H1 (cell line): ENCODE measurements at regions not wholly inside any gene's neighbourhood (a gene's known extent, or its start where the extent isn't known, plus 50 kb on each side); places are given as distances from the start of the nearest gene placed in this dataset.

Experiments used
- CTCF ChIA-PET: fragments of 300-600 bp; sonication (Branson Sonifier 250); formaldehyde crosslinking; loops from one replicate; lab custom pipeline; 2021; ENCODE audit not compliant: partially characterized antibody; lab: Charles Lee
- POLR2A ChIA-PET: fragments of 300-600 bp; sonication (Branson Sonifier 250); formaldehyde crosslinking; loops from one replicate; lab custom pipeline; 2021; ENCODE audit warnings: inconsistent platforms; ENCODE audit not compliant: partially characterized antibody; lab: Charles Lee
- DNase-seq, 2 experiments: peaks; one replicate each; pipeline versions ENCODE4 v3.0.0 to v3.0.0-alpha.2; 2010 to 2022; ENCODE audit warnings: low spot score in 2 of 2, low read depth in 1 of 2, mixed read lengths in 1 of 2
- FAIRE-seq: peaks from 2 replicates; lab custom pipeline; 2011; peaks lifted over from hg19 to GRCh38; lab: Jason Lieb, UNC
- H2AFZ ChIP-seq: 2 replicates; pipeline ENCODE4 v1.8.1; 2012; ENCODE audit warnings: low read length, inconsistent platforms
- H2AK5ac ChIP-seq: 2 replicates; pipeline ENCODE4 v1.6.1; 2013; ENCODE audit warnings: low read depth, low read length
- H2BK120ac ChIP-seq: replicated peaks from 2 replicates; pipeline ENCODE3; 2013; ENCODE audit warnings: low read depth, low read length, inconsistent platforms
- H2BK12ac ChIP-seq: 2 replicates; pipeline ENCODE4 v1.6.1; 2013; ENCODE audit warnings: low read depth, low read length
- H2BK15ac ChIP-seq: 2 replicates; pipeline ENCODE4 v1.6.1; 2013; ENCODE audit warnings: low read length
- H2BK20ac ChIP-seq: 2 replicates; pipeline ENCODE4 v1.6.1; 2013; ENCODE audit warnings: low read length
- H2BK5ac ChIP-seq: 2 replicates; pipeline ENCODE4 v1.6.1; 2013; ENCODE audit warnings: low read depth, low read length
- H3K14ac ChIP-seq: 2 replicates; pipeline ENCODE4 v1.6.1; 2013; ENCODE audit warnings: inconsistent platforms; ENCODE audit not compliant: insufficient read length
- H3K18ac ChIP-seq: 2 replicates; pipeline ENCODE4 v1.6.1; 2013; ENCODE audit warnings: low read length; ENCODE audit errors: extremely low read depth
- H3K23ac ChIP-seq: 2 replicates; pipeline ENCODE4 v1.6.1; 2013; ENCODE audit warnings: inconsistent platforms; ENCODE audit not compliant: insufficient read length
- H3K23me2 ChIP-seq: 2 replicates; pipeline ENCODE4 v1.6.1; 2013; ENCODE audit warnings: low read depth, low read length
- H3K27ac ChIP-seq: 2 replicates; pipeline ENCODE4 v1.6.1; 2011; ENCODE audit warnings: low read depth, low read length, inconsistent platforms
- H3K27me3 ChIP-seq, 4 experiments: replicated peaks in 1 of 4; 1 replicate in 1 of 4; 2 replicates in 3 of 4; pipeline versions ENCODE4 v1.6.1 to v1.8.1; 2011 to 2013; ENCODE audit warnings: low read length in 3 of 4, mild to moderate bottlenecking in 3 of 4, inconsistent platforms in 2 of 4, mixed read lengths in 2 of 4, moderate library complexity in 1 of 4; ENCODE audit not compliant: control insufficient read depth in 3 of 4, insufficient read depth in 3 of 4; ENCODE audit errors: extremely low read depth in 1 of 4
- H3K36me3 ChIP-seq, 4 experiments: 2 replicates each; pipeline versions ENCODE4 v1.6.1 to v1.8.1; 2011 to 2013; ENCODE audit warnings: mild to moderate bottlenecking in 4 of 4, low read length in 3 of 4, moderate library complexity in 2 of 4, control low read depth in 1 of 4, inconsistent platforms in 1 of 4; ENCODE audit not compliant: insufficient read depth in 4 of 4, control insufficient read depth in 2 of 4
- H3K4ac ChIP-seq: replicated peaks from 2 replicates; pipeline ENCODE3; 2013; ENCODE audit warnings: low read length, low read depth, mixed read lengths, inconsistent platforms; ENCODE audit not compliant: insufficient read length
- H3K4me1 ChIP-seq, 4 experiments: replicated peaks in 1 of 4; 1 replicate in 1 of 4; 2 replicates in 3 of 4; pipeline versions ENCODE4 v1.6.1 to v1.8.1; 2011 to 2013; ENCODE audit warnings: low read length in 3 of 4, inconsistent platforms in 2 of 4, mixed read lengths in 1 of 4; ENCODE audit not compliant: insufficient read depth in 4 of 4, control insufficient read depth in 3 of 4
- H3K4me2 ChIP-seq, 2 experiments: 2 replicates each; pipeline versions ENCODE4 v1.6.1 to v1.8.1; 2011 to 2013; ENCODE audit warnings: low read depth in 2 of 2, low read length in 2 of 2, control low read depth in 1 of 2, inconsistent platforms in 1 of 2, mild to moderate bottlenecking in 1 of 2; ENCODE audit not compliant: insufficient read depth in 1 of 2
- H3K4me3 ChIP-seq, 4 experiments: fragments of 200-600, 300-600 bp in 1 of 4; sonication (generic), shearing (Covaris generic), sonication (Bioruptor Twin) in 1 of 4; 2 replicates each; pipeline versions ENCODE4 v1.5.1 to v1.8.1; 2011 to 2016; ENCODE audit warnings: low read length in 4 of 4, low read depth in 3 of 4, control low read depth in 2 of 4, inconsistent platforms in 2 of 4, mild to moderate bottlenecking in 2 of 4, mixed read lengths in 1 of 4, moderate library complexity in 1 of 4; ENCODE audit not compliant: insufficient read depth in 2 of 4; ENCODE audit errors: extremely low read depth in 1 of 4
- H3K56ac ChIP-seq: replicated peaks from 2 replicates; pipeline ENCODE3; 2013; ENCODE audit warnings: low read depth, mild to moderate bottlenecking, mixed read lengths, low read length, inconsistent platforms; ENCODE audit not compliant: insufficient read length
- H3K79me1 ChIP-seq: 2 replicates; pipeline ENCODE4 v1.6.1; 2013; ENCODE audit warnings: low read depth, low read length, control low read depth
- H3K79me2 ChIP-seq, 2 experiments: 2 replicates each; pipeline versions ENCODE4 v1.6.1 to v1.8.1; 2012 to 2013; ENCODE audit warnings: low read length in 2 of 2, mild to moderate bottlenecking in 2 of 2, inconsistent platforms in 1 of 2; ENCODE audit not compliant: insufficient read depth in 2 of 2, control insufficient read depth in 1 of 2
- H3K9ac ChIP-seq, 4 experiments: replicated peaks in 1 of 4; 1 replicate in 1 of 4; 2 replicates in 3 of 4; pipeline versions ENCODE4 v1.6.1 to v1.8.1; 2011 to 2013; ENCODE audit warnings: low read depth in 3 of 4, low read length in 3 of 4, control low read depth in 2 of 4, mild to moderate bottlenecking in 2 of 4, moderate library complexity in 2 of 4, inconsistent platforms in 1 of 4; ENCODE audit errors: extremely low read depth in 1 of 4
- H3K9me3 ChIP-seq, 2 experiments: 2 replicates each; pipeline versions ENCODE4 v1.6.1 to v1.8.1; 2012 to 2013; ENCODE audit warnings: mild to moderate bottlenecking in 2 of 2, moderate library complexity in 2 of 2, control low read depth in 1 of 2, inconsistent platforms in 1 of 2, low read depth in 1 of 2, low read length in 1 of 2, mixed read lengths in 1 of 2; ENCODE audit not compliant: insufficient read depth in 2 of 2
- H4K20me1 ChIP-seq, 2 experiments: replicated peaks in 1 of 2; 2 replicates each; pipeline versions ENCODE3 to v1.8.1; 2011 to 2013; ENCODE audit warnings: inconsistent platforms in 2 of 2, low read length in 2 of 2, mild to moderate bottlenecking in 1 of 2; ENCODE audit not compliant: insufficient read depth in 2 of 2, control insufficient read depth in 1 of 2
- H4K5ac ChIP-seq: 2 replicates; pipeline ENCODE4 v1.6.1; 2013; ENCODE audit warnings: low read length, low read depth, mixed read lengths, inconsistent platforms; ENCODE audit not compliant: insufficient read length
- H4K8ac ChIP-seq: 2 replicates; pipeline ENCODE4 v1.8.0; 2013; ENCODE audit warnings: mild to moderate bottlenecking, moderate library complexity, low read length, inconsistent platforms; ENCODE audit not compliant: insufficient read depth; ENCODE audit errors: extremely low read depth
- H4K91ac ChIP-seq: replicated peaks from 2 replicates; pipeline ENCODE3; 2013; ENCODE audit warnings: low read length, mixed read lengths, inconsistent platforms; ENCODE audit not compliant: insufficient read length
- CBX5 ChIP-seq: fragments of 300-800, 300-1000 bp; sonication (generic); IDR thresholded peaks from 2 replicates; pipeline ENCODE4 v1.7.1; 2016; ENCODE audit warnings: antibody characterized with exemption, low read length, low read depth
- CHD2 ChIP-seq: IDR thresholded peaks from 2 replicates; pipeline ENCODE4 v1.6.1; 2012; ENCODE audit warnings: low read length, improper control_type of control experiment
- EGR1 ChIP-seq: IDR thresholded peaks from 2 replicates; pipeline ENCODE4 v1.6.1; 2011; ENCODE audit warnings: low read depth, low read length, borderline replicate concordance
- KDM1A ChIP-seq: fragments of 200-600, 300-600 bp; sonication (generic); IDR thresholded peaks from 2 replicates; pipeline ENCODE4 v1.7.1; 2016; ENCODE audit warnings: mild to moderate bottlenecking, low read length, borderline replicate concordance
- KDM5A ChIP-seq: fragments of 200-600 bp; IDR thresholded peaks from 2 replicates; pipeline ENCODE4 v1.7.1; 2012; ENCODE audit warnings: mild to moderate bottlenecking, low read length, inconsistent platforms, mixed read lengths
- NRF1 ChIP-seq: IDR thresholded peaks from 2 replicates; pipeline ENCODE4 v1.6.1; 2011; ENCODE audit warnings: mild to moderate bottlenecking, low read depth, low read length, improper control_type of control experiment
- PHF8 ChIP-seq: fragments of 200-600 bp; sonication (generic); conservative IDR thresholded peaks from 2 replicates; pipeline ENCODE4 v1.7.1; 2012; ENCODE audit warnings: low read depth, mild to moderate bottlenecking, inconsistent platforms, low read length, moderate library complexity
- POLR2A ChIP-seq, 2 experiments: IDR thresholded peaks; 1 replicate in 1 of 2; 2 replicates in 1 of 2; pipeline ENCODE4 v1.6.1; 2011; ENCODE audit warnings: low read depth in 2 of 2, low read length in 2 of 2, mild to moderate bottlenecking in 2 of 2; ENCODE audit errors: control extremely low read depth in 1 of 2
- POLR2AphosphoS5 ChIP-seq: IDR thresholded peaks from 2 replicates; pipeline ENCODE4 v1.6.1; 2011; ENCODE audit warnings: low read depth, low read length
- RXRA ChIP-seq: IDR thresholded peaks from 2 replicates; pipeline ENCODE4 v1.6.1; 2011; ENCODE audit warnings: low read depth, mild to moderate bottlenecking, low read length, moderate library complexity; ENCODE audit not compliant: insufficient read depth
- SIRT6 ChIP-seq: IDR thresholded peaks from one replicate; pipeline ENCODE4 v1.7.1; 2012; ENCODE audit warnings: low read length, inconsistent platforms
- SP2 ChIP-seq: IDR thresholded peaks from 2 replicates; pipeline ENCODE4 v1.6.1; 2012; ENCODE audit warnings: mild to moderate bottlenecking, low read length, inconsistent platforms
- TAF1 ChIP-seq: IDR thresholded peaks from 2 replicates; pipeline ENCODE4 v1.6.1; 2011; ENCODE audit warnings: mild to moderate bottlenecking, low read depth, low read length
- TCF12 ChIP-seq: IDR thresholded peaks from 2 replicates; pipeline ENCODE4 v1.6.1; 2011; ENCODE audit warnings: low read depth, mild to moderate bottlenecking, low read length
- WGBS, 2 experiments: shearing (Covaris generic) in 1 of 2; methylation state at CpG; one replicate each; pipeline versions ENCODE4 v1.1.6 to v1.1.7; 2013 to 2015; ENCODE audit warnings: low lambda C conversion rate in 2 of 2, mixed read lengths in 2 of 2, inconsistent platforms in 1 of 2, low coverage in 1 of 2, missing lambda C conversion rate in 1 of 2; ENCODE audit not compliant: insufficient replicate concordance in 2 of 2, insufficient coverage in 1 of 2, insufficient read length in 1 of 2; ENCODE audit errors: extremely low coverage in 1 of 2, missing lambda C conversion rate in 1 of 2; 5-methylcytosine and 5-hydroxymethylcytosine counted together

DNA sequence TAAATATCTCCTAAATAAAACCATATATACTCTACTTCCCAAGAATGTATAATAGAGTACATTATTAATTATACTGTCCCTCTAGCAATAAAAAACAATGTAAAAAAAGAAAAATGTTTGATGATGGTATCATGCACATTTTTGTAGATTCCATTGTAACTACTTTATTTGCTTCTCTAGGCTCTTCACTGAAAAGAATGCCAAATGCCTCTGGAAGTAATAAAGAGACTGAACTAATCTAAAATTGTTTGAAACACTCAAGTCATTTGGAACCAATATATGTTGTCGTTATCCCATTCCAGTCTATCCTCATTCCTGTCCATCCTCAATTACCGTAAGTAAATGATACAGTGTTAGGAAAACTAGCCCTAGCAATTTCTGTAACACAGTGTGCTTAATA lies 233.6 kb downstream of the C12orf50 start:
- Histone ChIP-seq H3K4me3 (no peak overlapping the region), H3K9ac (no peak overlapping the region), H2AK5ac (no peak overlapping the region), H3K79me1 (no peaks in the 10 kb centered on the region), H3K14ac (no peak overlapping the region), H3K23me2 (no peaks in the 10 kb centered on the region; the same call in 1 of the 2 replicates), H3K23ac (no peak overlapping the region), H2BK12ac (no peak overlapping the region), H3K9me3 (no peaks in the 10 kb centered on the region), H3K27me3 (no peaks in the 10 kb centered on the region), H4K20me1 (no peaks in the 10 kb centered on the region), H3K4me1 (no peaks in the 10 kb centered on the region), H3K18ac (no peak overlapping the region), H2BK15ac (no peak overlapping the region), H4K8ac (no peak overlapping the region), H2BK120ac (no peak overlapping the region), H2BK20ac (no peak overlapping the region), H4K91ac (no peak overlapping the region), H2BK5ac (no peak overlapping the region), H3K56ac (no peak overlapping the region), H3K79me2 (no peaks in the 10 kb centered on the region), H2AFZ (no peak overlapping the region), H3K4me2 (no peak overlapping the region), H3K27ac (no peak overlapping the region), H3K36me3 (no peaks in the 10 kb centered on the region), H4K5ac (no peak overlapping the region), H3K4ac (no peak overlapping the region)
- POLR2A ChIA-PET, result no interaction called here
- no peak for DNase-seq
- CTCF ChIA-PET, result no interaction called here
- FAIRE-seq, result no peak
- no peak for TF ChIP-seq EGR1
- no peak for TF ChIP-seq TCF12
- TF ChIP-seq PHF8, result no peak
- TF ChIP-seq NRF1, result no peak
- no peak for TF ChIP-seq SP2
- TF ChIP-seq SIRT6, result no peak
- no peak for TF ChIP-seq CBX5
- TF ChIP-seq KDM5A, result no peak
- no peak for TF ChIP-seq TAF1
- TF ChIP-seq CHD2, result no peak
- no peak for TF ChIP-seq POLR2AphosphoS5
- no peak for TF ChIP-seq KDM1A
- TF ChIP-seq RXRA, result no peak
- TF ChIP-seq POLR2A (IDR thresholded peaks at IDR 0.05; ENCODE audit: control extremely low read depth in 1 of 2, low read depth in 2 of 2, low read length in 2 of 2), result no peak
- WGBS, 2 experiments, result 80% methylated on average over 2 of the region's 2 CpGs; no CpG with 5 or more reads in 1 of the 2 experiments
